SK-N-SH (cell line): ENCODE measurements at regions not wholly inside any gene's neighbourhood (a gene's known extent, or its start where the extent isn't known, plus 50 kb on each side); places are given as distances from the start of the nearest gene placed in this dataset.

Experiments used
- CTCF ChIA-PET: fragments of 300-600, 350-600 bp; formaldehyde crosslinking; extraction: SDS; loops from one replicate; lab custom pipeline; 2021; lab: Yijun Ruan, JAX
- POLR2A ChIA-PET: fragments of 350-600 bp; sonication (Branson Sonifier 250); formaldehyde crosslinking; extraction: SDS; loops from one replicate; lab custom pipeline; 2020; ENCODE audit warnings: antibody characterized with exemption, inconsistent platforms; lab: Yijun Ruan, JAX
- DNase-seq: peaks from one replicate; pipeline ENCODE4 v3.0.0; 2012
- H2AFZ ChIP-seq: fragments of 200-600 bp; sonication (generic); 2 replicates; pipeline ENCODE4 v1.8.1; 2016; ENCODE audit warnings: antibody characterized with exemption, mild to moderate bottlenecking, low read depth
- H3F3A ChIP-seq: fragments of 200-600 bp; sonication (generic); replicated peaks from 2 replicates; pipeline ENCODE3; 2016; ENCODE audit warnings: antibody characterized with exemption, mild to moderate bottlenecking; ENCODE audit not compliant: insufficient read depth
- H3K27ac ChIP-seq, 2 experiments: fragments of 200-500 bp in 1 of 2; fragments of 200-600 bp in 1 of 2; sonication (Bioruptor generic) in 1 of 2; sonication (generic), shearing (Covaris generic) in 1 of 2; 2 replicates each; pipeline versions ENCODE4 v1.5.1 to v1.6.1; 2014 to 2016; ENCODE audit warnings: low read depth in 2 of 2, inconsistent platforms in 1 of 2, low read length in 1 of 2, mild to moderate bottlenecking in 1 of 2, mixed read lengths in 1 of 2
- H3K27me3 ChIP-seq: fragments of 200-600 bp; sonication (generic), shearing (Covaris generic); 2 replicates; pipeline ENCODE4 v1.6.1; 2016; ENCODE audit warnings: mixed run types; ENCODE audit not compliant: insufficient read depth
- H3K36me3 ChIP-seq, 2 experiments: fragments of 200-500 bp in 1 of 2; fragments of 200-600 bp in 1 of 2; sonication (Bioruptor generic) in 1 of 2; sonication (generic) in 1 of 2; replicated peaks in 1 of 2; 2 replicates each; pipeline versions ENCODE3 to v1.5.1; 2014 to 2016; ENCODE audit warnings: low read length in 1 of 2, mild to moderate bottlenecking in 1 of 2; ENCODE audit not compliant: insufficient read depth in 2 of 2, control insufficient read depth in 1 of 2
- H3K4me1 ChIP-seq, 2 experiments: fragments of 200-500 bp in 1 of 2; fragments of 200-600 bp in 1 of 2; sonication (Bioruptor generic) in 1 of 2; sonication (generic), shearing (Covaris generic) in 1 of 2; 2 replicates each; pipeline versions ENCODE4 v1.5.1 to v1.6.1; 2014 to 2016; ENCODE audit warnings: low read depth in 1 of 2, low read length in 1 of 2, mixed run types in 1 of 2; ENCODE audit not compliant: insufficient read depth in 2 of 2, control insufficient read depth in 1 of 2
- H3K4me2 ChIP-seq: fragments of 200-600 bp; sonication (generic), shearing (Covaris generic); 2 replicates; pipeline ENCODE4 v1.6.1; 2017; ENCODE audit warnings: mixed run types
- H3K4me3 ChIP-seq, 2 experiments: fragments of 200-500 bp in 1 of 2; fragments of 200-600 bp in 1 of 2; sonication (Bioruptor generic) in 1 of 2; sonication (generic), shearing (Covaris generic) in 1 of 2; 2 replicates each; pipeline versions ENCODE4 v1.5.1 to v1.8.1; 2014 to 2016; ENCODE audit warnings: low read depth in 2 of 2, inconsistent platforms in 1 of 2, low read length in 1 of 2, mild to moderate bottlenecking in 1 of 2, mixed read lengths in 1 of 2, moderate library complexity in 1 of 2
- H3K79me2 ChIP-seq: fragments of 200-600 bp; sonication (generic); 2 replicates; pipeline ENCODE4 v1.8.1; 2017; ENCODE audit warnings: mild to moderate bottlenecking; ENCODE audit not compliant: insufficient read depth
- H3K9ac ChIP-seq: fragments of 200-600 bp; sonication (generic); 2 replicates; pipeline ENCODE4 v1.6.1; 2017; ENCODE audit warnings: mixed run types
- H3K9me2 ChIP-seq: fragments of 200-600 bp; sonication (generic); 2 replicates; pipeline ENCODE4 v1.6.1; 2017; ENCODE audit warnings: mixed run types
- H3K9me3 ChIP-seq: fragments of 200-600 bp; sonication (generic); 2 replicates; pipeline ENCODE4 v1.6.1; 2017; ENCODE audit warnings: mixed run types, mild to moderate bottlenecking, moderate library complexity
- H4K20me1 ChIP-seq: fragments of 200-600 bp; sonication (generic); 2 replicates; pipeline ENCODE4 v1.6.1; 2017; ENCODE audit warnings: mild to moderate bottlenecking, mixed run types; ENCODE audit not compliant: insufficient read depth
- CHD2 ChIP-seq: fragments of 150-350 bp; IDR thresholded peaks from 2 replicates; pipeline ENCODE4 v1.6.1; 2018; ENCODE audit warnings: low read length; ENCODE audit not compliant: partially characterized antibody
- ELF1 ChIP-seq: IDR thresholded peaks from 2 replicates; pipeline ENCODE4 v1.4.0; 2012
- EP300 ChIP-seq, 2 experiments: IDR thresholded peaks; 2 replicates each; pipeline versions ENCODE4 v1.4.0 to v1.6.1; 2012; ENCODE audit warnings: borderline replicate concordance in 1 of 2, low read depth in 1 of 2, low read length in 1 of 2
- FOXM1 ChIP-seq: IDR thresholded peaks from 2 replicates; pipeline ENCODE4 v1.4.0; 2012; ENCODE audit warnings: low read depth, mild to moderate bottlenecking
- JUND ChIP-seq: IDR thresholded peaks from 2 replicates; pipeline ENCODE4 v1.4.0; 2012
- MEF2A ChIP-seq: IDR thresholded peaks from 2 replicates; pipeline ENCODE4 v1.4.0; 2012; ENCODE audit warnings: low read depth, borderline replicate concordance
- NFIC ChIP-seq: IDR thresholded peaks from 2 replicates; pipeline ENCODE4 v1.4.0; 2012; ENCODE audit warnings: borderline replicate concordance
- NRF1 ChIP-seq: IDR thresholded peaks from 2 replicates; pipeline ENCODE4 v1.6.1; 2012; ENCODE audit warnings: low read depth, mild to moderate bottlenecking, low read length
- POLR2AphosphoS5 ChIP-seq: IDR thresholded peaks from 2 replicates; pipeline ENCODE4 v1.6.1; 2012; ENCODE audit warnings: low read depth, low read length
- TAF1 ChIP-seq: IDR thresholded peaks from 2 replicates; pipeline ENCODE4 v1.6.1; 2012; ENCODE audit warnings: low read depth, mild to moderate bottlenecking, low read length, moderate library complexity, borderline replicate concordance
- TEAD4 ChIP-seq: IDR thresholded peaks from 2 replicates; pipeline ENCODE4 v1.4.0; 2012; ENCODE audit warnings: mild to moderate bottlenecking, borderline replicate concordance; ENCODE audit not compliant: insufficient read depth
- USF1 ChIP-seq: IDR thresholded peaks from 2 replicates; pipeline ENCODE4 v1.4.0; 2012; ENCODE audit warnings: low read depth, borderline replicate concordance
- YY1 ChIP-seq: IDR thresholded peaks from 2 replicates; pipeline ENCODE4 v1.4.0; 2012; ENCODE audit warnings: low read depth, mild to moderate bottlenecking
- WGBS: methylation state at CpG from one replicate; pipeline ENCODE4 v1.1.6; 2017; ENCODE audit warnings: low lambda C conversion rate; 5-methylcytosine and 5-hydroxymethylcytosine counted together
- TF ChIP-seq, protein P1 (sequence below): IDR thresholded peaks from 2 replicates; pipeline ENCODE4 v1.4.0; 2012; ENCODE audit warnings: low read depth
- TF ChIP-seq, protein P2 (sequence below): fragments of 150-350 bp; IDR thresholded peaks from 2 replicates; pipeline ENCODE4 v1.6.1; 2016; ENCODE audit warnings: mild to moderate bottlenecking, low read depth, low read length
- TF ChIP-seq, protein P3 (sequence below): IDR thresholded peaks from 2 replicates; pipeline ENCODE4 v1.4.0; 2012; ENCODE audit warnings: low read depth, borderline replicate concordance

- DNase-seq, result no peak
- H3K27ac ChIP-seq, result no peak overlapping the region
- ChIA-PET CTCF (no interaction called here), POLR2A (no interaction called here)
- H3K36me3 ChIP-seq, result no peaks in the 10 kb centered on the region
- no peak overlapping the region for H3K4me3 ChIP-seq
- no peak overlapping the region for H3K9ac ChIP-seq
- no peaks in the 10 kb centered on the region for H3K4me1 ChIP-seq
- no peaks in the 10 kb centered on the region for H4K20me1 ChIP-seq
- WGBS, result 78% methylated on average over 5 of the region's 5 CpGs
- no peak overlapping the region for H2AFZ ChIP-seq
- no peaks in the 10 kb centered on the region for H3K9me3 ChIP-seq
- TF ChIP-seq TAF1, result no peak
- TF ChIP-seq TEAD4, result no peak
- TF ChIP-seq CHD2, result no peak
- no peaks in the 10 kb centered on the region for H3F3A ChIP-seq
- H3K27me3 ChIP-seq, result no peaks in the 10 kb centered on the region
- no peaks in the 10 kb centered on the region for H3K9me2 ChIP-seq
- no peaks in the 10 kb centered on the region for H3K79me2 ChIP-seq
- no peak overlapping the region for H3K4me2 ChIP-seq
These were observed 2486.0 kb upstream of the PCDH20 start for GRCh38 chr13:63901630-63902029.

DNA sequence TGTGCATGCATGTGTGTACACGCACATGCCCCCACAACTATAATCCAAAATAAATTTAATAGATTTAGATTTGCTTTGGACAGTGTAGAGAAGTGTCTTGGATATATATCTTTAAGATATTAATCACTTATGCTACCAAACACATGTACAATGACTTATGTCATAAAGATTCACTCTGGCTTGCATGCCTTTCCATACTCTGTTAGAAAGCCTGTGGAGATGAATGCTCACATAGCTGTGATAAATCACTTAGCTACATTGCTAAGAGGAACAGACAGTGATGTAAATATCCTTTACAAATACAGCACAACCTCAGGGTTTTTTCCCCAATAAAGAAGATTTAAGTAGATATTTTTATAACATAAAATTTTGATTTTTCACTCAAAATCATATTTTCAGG, 2484.8 kb upstream of the PCDH20 start:
- no peaks in the 10 kb centered on the region for H3K9me3 ChIP-seq
- H3K27me3 ChIP-seq, result no peaks in the 10 kb centered on the region
- H3K9me2 ChIP-seq, result no peaks in the 10 kb centered on the region
- H3K4me2 ChIP-seq, result no peak overlapping the region
- 73% methylated on average over 1 of the region's 1 CpG for WGBS
- CTCF ChIA-PET, result no interaction called here
- DNase-seq, result no peak
- H3K79me2 ChIP-seq, result no peaks in the 10 kb centered on the region
- no peak overlapping the region for H3K9ac ChIP-seq
- TF ChIP-seq NRF1, result no peak
- TF ChIP-seq, protein P1, sequence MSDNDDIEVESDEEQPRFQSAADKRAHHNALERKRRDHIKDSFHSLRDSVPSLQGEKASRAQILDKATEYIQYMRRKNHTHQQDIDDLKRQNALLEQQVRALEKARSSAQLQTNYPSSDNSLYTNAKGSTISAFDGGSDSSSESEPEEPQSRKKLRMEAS, result no peak
- no peak for TF ChIP-seq ELF1
- TF ChIP-seq POLR2AphosphoS5, result no peak
- TF ChIP-seq USF1, result no peak
- TF ChIP-seq, all 33 proteins: peak for 0
- Histone ChIP-seq H3K27ac (no peak overlapping the region), H3F3A (no peaks in the 10 kb centered on the region), H3K4me3 (no peak overlapping the region), H2AFZ (no peak overlapping the region), H4K20me1 (no peaks in the 10 kb centered on the region), H3K4me1 (no peaks in the 10 kb centered on the region), H3K36me3 (no peaks in the 10 kb centered on the region)
- POLR2A ChIA-PET, result no interaction called here

- no peaks in the 10 kb centered on the region for H3K79me2 ChIP-seq
- TF ChIP-seq NRF1 (no peak), FOXM1 (no peak), JUND (no peak), MEF2A (no peak), EP300 (IDR thresholded peaks at IDR 0.05; ENCODE audit: borderline replicate concordance in 1 of 2, low read depth in 1 of 2, low read length in 1 of 2) (no peak), TEAD4 (no peak), NFIC (no peak), CHD2 (no peak), POLR2AphosphoS5 (no peak), YY1 (no peak)
- TF ChIP-seq, protein P2, sequence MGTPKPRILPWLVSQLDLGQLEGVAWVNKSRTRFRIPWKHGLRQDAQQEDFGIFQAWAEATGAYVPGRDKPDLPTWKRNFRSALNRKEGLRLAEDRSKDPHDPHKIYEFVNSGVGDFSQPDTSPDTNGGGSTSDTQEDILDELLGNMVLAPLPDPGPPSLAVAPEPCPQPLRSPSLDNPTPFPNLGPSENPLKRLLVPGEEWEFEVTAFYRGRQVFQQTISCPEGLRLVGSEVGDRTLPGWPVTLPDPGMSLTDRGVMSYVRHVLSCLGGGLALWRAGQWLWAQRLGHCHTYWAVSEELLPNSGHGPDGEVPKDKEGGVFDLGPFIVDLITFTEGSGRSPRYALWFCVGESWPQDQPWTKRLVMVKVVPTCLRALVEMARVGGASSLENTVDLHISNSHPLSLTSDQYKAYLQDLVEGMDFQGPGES, result no peak
- TF ChIP-seq, protein P3, sequence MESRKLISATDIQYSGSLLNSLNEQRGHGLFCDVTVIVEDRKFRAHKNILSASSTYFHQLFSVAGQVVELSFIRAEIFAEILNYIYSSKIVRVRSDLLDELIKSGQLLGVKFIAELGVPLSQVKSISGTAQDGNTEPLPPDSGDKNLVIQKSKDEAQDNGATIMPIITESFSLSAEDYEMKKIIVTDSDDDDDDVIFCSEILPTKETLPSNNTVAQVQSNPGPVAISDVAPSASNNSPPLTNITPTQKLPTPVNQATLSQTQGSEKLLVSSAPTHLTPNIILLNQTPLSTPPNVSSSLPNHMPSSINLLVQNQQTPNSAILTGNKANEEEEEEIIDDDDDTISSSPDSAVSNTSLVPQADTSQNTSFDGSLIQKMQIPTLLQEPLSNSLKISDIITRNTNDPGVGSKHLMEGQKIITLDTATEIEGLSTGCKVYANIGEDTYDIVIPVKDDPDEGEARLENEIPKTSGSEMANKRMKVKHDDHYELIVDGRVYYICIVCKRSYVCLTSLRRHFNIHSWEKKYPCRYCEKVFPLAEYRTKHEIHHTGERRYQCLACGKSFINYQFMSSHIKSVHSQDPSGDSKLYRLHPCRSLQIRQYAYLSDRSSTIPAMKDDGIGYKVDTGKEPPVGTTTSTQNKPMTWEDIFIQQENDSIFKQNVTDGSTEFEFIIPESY, result no peak
- TF ChIP-seq, all 33 proteins: peak for 0
- no peak overlapping the region for H3K9ac ChIP-seq
- H4K20me1 ChIP-seq, result no peaks in the 10 kb centered on the region
- H3K27ac ChIP-seq, result no peak overlapping the region
- H2AFZ ChIP-seq, result no peak overlapping the region
- POLR2A ChIA-PET, result no interaction called here
- no peaks in the 10 kb centered on the region for H3K9me2 ChIP-seq
- H3K4me3 ChIP-seq, result no peak overlapping the region
- H3F3A ChIP-seq, result no peaks in the 10 kb centered on the region
- H3K27me3 ChIP-seq, result no peaks in the 10 kb centered on the region
- no peak for DNase-seq
- CTCF ChIA-PET, result interaction anchor here (0.7 to 1.2 kb wide), 2 partner anchors 36 to 653 kb away, joined by 3 to 4 read pairs; no protein-coding TSS in a partner anchor
- H3K4me1 ChIP-seq, result no peaks in the 10 kb centered on the region
- H3K36me3 ChIP-seq, result no peaks in the 10 kb centered on the region
- no peak overlapping the region for H3K4me2 ChIP-seq
- no peaks in the 10 kb centered on the region for H3K9me3 ChIP-seq
These were observed 2480.7 kb upstream of the PCDH20 start for GRCh38 chr13:63896321-63896720.
